Liver (tissue), 8 donors: ENCODE measurements at regions not wholly inside any gene's neighbourhood (a gene's known extent, or its start where the extent isn't known, plus 50 kb on each side); places are given as distances from the start of the nearest gene placed in this dataset.

Experiments used
- DNase-seq: peaks from one replicate; pipeline ENCODE4 v3.0.0-alpha.2; 2017; ENCODE audit warnings: low spot score
- H3K27ac ChIP-seq, 2 donors: one replicate each; pipeline ENCODE4 v1.7.0; 2013; ENCODE audit warnings: inconsistent platforms in 2 of 2, low read length in 2 of 2, control low read depth in 1 of 2, low read depth in 1 of 2, mild to moderate bottlenecking in 1 of 2
- H3K27me3 ChIP-seq, 4 donors: one replicate each; pipeline versions ENCODE4 v1.6.1 to v1.7.0; 2013; ENCODE audit warnings: low read length in 3 of 4, inconsistent platforms in 1 of 4, mild to moderate bottlenecking in 1 of 4, moderate library complexity in 1 of 4; ENCODE audit not compliant: control insufficient read depth in 4 of 4, insufficient read depth in 4 of 4
- H3K36me3 ChIP-seq, 4 donors: one replicate each; pipeline versions ENCODE4 v1.6.1 to v1.7.0; 2013; ENCODE audit warnings: low read length in 3 of 4, mild to moderate bottlenecking in 3 of 4, low read depth in 1 of 4, moderate library complexity in 1 of 4; ENCODE audit not compliant: control insufficient read depth in 4 of 4, insufficient read depth in 3 of 4
- H3K4me1 ChIP-seq, 4 donors: one replicate each; pipeline versions ENCODE4 v1.6.1 to v1.7.0; 2013; ENCODE audit warnings: low read length in 3 of 4, mild to moderate bottlenecking in 3 of 4, moderate library complexity in 1 of 4; ENCODE audit not compliant: control insufficient read depth in 4 of 4, insufficient read depth in 4 of 4
- H3K4me3 ChIP-seq, 3 donors: one replicate each; pipeline versions ENCODE4 v1.6.1 to v1.7.0; 2013; ENCODE audit warnings: low read length in 3 of 3, control low read depth in 1 of 3, low read depth in 1 of 3, mild to moderate bottlenecking in 1 of 3
- H3K9ac ChIP-seq, 2 donors: one replicate each; pipeline ENCODE4 v1.7.0; 2013; ENCODE audit warnings: low read length in 2 of 2, mild to moderate bottlenecking in 2 of 2, moderate library complexity in 2 of 2, control low read depth in 1 of 2, low read depth in 1 of 2
- H3K9me3 ChIP-seq, 4 donors: one replicate each; pipeline versions ENCODE4 v1.6.1 to v1.7.0; 2013; ENCODE audit warnings: low read length in 3 of 4; ENCODE audit not compliant: control insufficient read depth in 4 of 4
- ATF3 ChIP-seq: IDR thresholded peaks from 2 replicates; pipeline ENCODE4 v1.6.1; 2016; ENCODE audit warnings: antibody characterized with exemption
- CTCF ChIP-seq: fragments of 150-350 bp; IDR thresholded peaks from 2 replicates; pipeline ENCODE4 v1.5.1; 2017; ENCODE audit warnings: improper control_type of control experiment, low read depth, low read length; ENCODE audit not compliant: missing input control
- EGR1 ChIP-seq, 2 donors: IDR thresholded peaks; 2 replicates each; pipeline ENCODE4 v1.6.1; 2016 to 2018; ENCODE audit warnings: antibody characterized with exemption in 2 of 2, low read depth in 2 of 2
- FOXA2 ChIP-seq: IDR thresholded peaks from 2 replicates; pipeline ENCODE4 v1.6.1; 2016; ENCODE audit warnings: antibody characterized with exemption
- GABPA ChIP-seq, 2 donors: IDR thresholded peaks in 1 of 2; conservative IDR thresholded peaks in 1 of 2; 2 replicates each; pipeline ENCODE4 v1.6.1; 2016; ENCODE audit warnings: antibody characterized with exemption in 2 of 2, mild to moderate bottlenecking in 1 of 2, moderate library complexity in 1 of 2
- HNF4A ChIP-seq, 2 donors: conservative IDR thresholded peaks; 2 replicates each; pipeline ENCODE4 v1.6.1; 2016; ENCODE audit warnings: antibody characterized with exemption in 2 of 2, mild to moderate bottlenecking in 2 of 2
- HNF4G ChIP-seq: IDR thresholded peaks from 2 replicates; pipeline ENCODE4 v1.6.1; 2016; ENCODE audit warnings: antibody characterized with exemption
- JUND ChIP-seq, 2 donors: IDR thresholded peaks; 2 replicates each; pipeline ENCODE4 v1.6.1; 2016; ENCODE audit warnings: antibody characterized with exemption in 2 of 2
- NR2F2 ChIP-seq: IDR thresholded peaks from 2 replicates; pipeline ENCODE4 v1.6.1; 2016; ENCODE audit warnings: antibody characterized with exemption
- RAD21 ChIP-seq, 2 donors: IDR thresholded peaks; 2 replicates each; pipeline ENCODE4 v1.6.1; 2016; ENCODE audit warnings: antibody characterized with exemption in 2 of 2, mild to moderate bottlenecking in 2 of 2
- REST ChIP-seq: IDR thresholded peaks from 2 replicates; pipeline ENCODE4 v1.6.1; 2016; ENCODE audit warnings: antibody characterized with exemption, mild to moderate bottlenecking
- RXRA ChIP-seq, 2 donors: IDR thresholded peaks; 2 replicates each; pipeline ENCODE4 v1.6.1; 2017 to 2018; ENCODE audit warnings: antibody characterized with exemption in 2 of 2, mild to moderate bottlenecking in 1 of 2
- SP1 ChIP-seq: IDR thresholded peaks from 2 replicates; pipeline ENCODE4 v1.6.1; 2018; ENCODE audit warnings: antibody characterized with exemption, mild to moderate bottlenecking
- YY1 ChIP-seq: IDR thresholded peaks from 2 replicates; pipeline ENCODE4 v1.6.1; 2016; ENCODE audit warnings: antibody characterized with exemption, mild to moderate bottlenecking
- WGBS: extraction: QIAGEN DNeasy Blood & Tissue Kit; methylation state at CpG from one replicate; pipeline ENCODE4 v1.1.7; 2013; 5-methylcytosine and 5-hydroxymethylcytosine counted together
- TF ChIP-seq, protein P1 (sequence below): IDR thresholded peaks from 2 replicates; pipeline ENCODE4 v1.6.1; 2016; ENCODE audit warnings: antibody characterized with exemption
- TF ChIP-seq, protein P2 (sequence below): IDR thresholded peaks from 2 replicates; pipeline ENCODE4 v1.6.1; 2016; ENCODE audit warnings: antibody characterized with exemption
- donor health status: healthy.
- donor health status: healthy.
- donor health status: healthy.
- donor health status: healthy.
- donor health status: healthy.

DNA sequence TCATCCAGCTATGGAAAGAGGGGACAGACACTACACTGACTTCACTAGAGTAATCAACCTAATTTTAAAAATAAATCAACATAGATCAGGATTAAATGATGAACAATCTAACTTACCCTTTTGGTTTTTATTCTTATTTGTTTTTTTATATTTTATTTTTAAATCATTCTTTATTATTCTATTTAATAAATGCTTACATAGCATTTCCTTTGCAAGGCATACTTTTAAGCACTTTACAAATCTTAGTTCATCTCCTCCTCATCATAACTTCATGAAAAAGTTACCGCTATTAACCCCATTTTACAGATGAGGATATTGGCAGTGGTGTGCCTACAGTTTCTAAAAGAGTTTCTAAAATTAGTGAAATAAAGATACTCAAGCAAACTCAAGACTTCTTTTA is 380.6 kb downstream of the TBC1D4 start:
- TF ChIP-seq, protein P1, sequence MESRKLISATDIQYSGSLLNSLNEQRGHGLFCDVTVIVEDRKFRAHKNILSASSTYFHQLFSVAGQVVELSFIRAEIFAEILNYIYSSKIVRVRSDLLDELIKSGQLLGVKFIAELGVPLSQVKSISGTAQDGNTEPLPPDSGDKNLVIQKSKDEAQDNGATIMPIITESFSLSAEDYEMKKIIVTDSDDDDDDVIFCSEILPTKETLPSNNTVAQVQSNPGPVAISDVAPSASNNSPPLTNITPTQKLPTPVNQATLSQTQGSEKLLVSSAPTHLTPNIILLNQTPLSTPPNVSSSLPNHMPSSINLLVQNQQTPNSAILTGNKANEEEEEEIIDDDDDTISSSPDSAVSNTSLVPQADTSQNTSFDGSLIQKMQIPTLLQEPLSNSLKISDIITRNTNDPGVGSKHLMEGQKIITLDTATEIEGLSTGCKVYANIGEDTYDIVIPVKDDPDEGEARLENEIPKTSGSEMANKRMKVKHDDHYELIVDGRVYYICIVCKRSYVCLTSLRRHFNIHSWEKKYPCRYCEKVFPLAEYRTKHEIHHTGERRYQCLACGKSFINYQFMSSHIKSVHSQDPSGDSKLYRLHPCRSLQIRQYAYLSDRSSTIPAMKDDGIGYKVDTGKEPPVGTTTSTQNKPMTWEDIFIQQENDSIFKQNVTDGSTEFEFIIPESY, result no peak
- no peak for TF ChIP-seq HNF4A (conservative IDR thresholded peaks at IDR 0.05)
- TF ChIP-seq GABPA (IDR thresholded peaks at IDR 0.05 in 1 of 2, conservative IDR thresholded peaks at IDR 0.05 in 1 of 2), result no peak
- TF ChIP-seq NR2F2, result no peak
- no peak for TF ChIP-seq REST
- TF ChIP-seq YY1, result no peak
- no peak for TF ChIP-seq HNF4G
- TF ChIP-seq SP1, result no peak
- no peak for TF ChIP-seq ATF3
- TF ChIP-seq RAD21 (IDR thresholded peaks at IDR 0.05), result no peak
- Histone ChIP-seq H3K4me3 (no peak overlapping the region), H3K36me3 (no peaks in the 10 kb centered on the region), H3K9me3 (no peaks in the 10 kb centered on the region), H3K27me3 (no peaks in the 10 kb centered on the region), H3K27ac (no peak overlapping the region), H3K4me1 (no peaks in the 10 kb centered on the region), H3K9ac (no peak overlapping the region)
- no peak for DNase-seq
- WGBS, result 97% methylated on average over 1 of the region's 1 CpG

- TF ChIP-seq RAD21 (IDR thresholded peaks at IDR 0.05), result no peak
- H3K4me3 ChIP-seq, result no peak overlapping the region
- H3K27me3 ChIP-seq, result peaks cover 0 to 3% (median 0%) of the 10 kb centered on the region in 4 donors
- WGBS, result 61% methylated on average over 2 of the region's 2 CpGs
- no peaks in the 10 kb centered on the region for H3K4me1 ChIP-seq
- H3K9ac ChIP-seq, result no peak overlapping the region
- no peaks in the 10 kb centered on the region for H3K9me3 ChIP-seq
- DNase-seq, result no peak
- no peak overlapping the region for H3K27ac ChIP-seq
- no peaks in the 10 kb centered on the region for H3K36me3 ChIP-seq
These were observed 389.8 kb downstream of the TBC1D4 start for GRCh38 chr13:75092143-75092542.

DNA sequence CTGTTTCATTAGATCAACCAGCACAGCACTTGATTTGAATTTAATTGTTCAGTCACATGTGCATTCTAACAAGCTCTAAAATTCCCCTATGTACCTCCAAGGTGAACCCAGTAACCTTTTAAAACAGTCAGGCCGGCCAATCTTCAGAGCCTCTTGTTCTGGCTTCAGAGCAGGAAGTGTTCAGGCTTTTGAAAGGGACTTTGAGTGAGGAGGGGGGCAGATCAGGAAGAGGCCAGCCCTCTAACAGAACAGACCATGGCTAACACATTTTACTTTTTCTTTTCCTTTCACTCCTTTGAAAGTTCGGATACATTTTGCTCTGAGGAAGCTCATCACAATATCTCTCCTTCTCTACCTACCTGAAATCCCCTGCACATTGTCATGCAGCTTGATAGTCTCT is 390.3 kb downstream of the TBC1D4 start:
- TF ChIP-seq, protein P2, sequence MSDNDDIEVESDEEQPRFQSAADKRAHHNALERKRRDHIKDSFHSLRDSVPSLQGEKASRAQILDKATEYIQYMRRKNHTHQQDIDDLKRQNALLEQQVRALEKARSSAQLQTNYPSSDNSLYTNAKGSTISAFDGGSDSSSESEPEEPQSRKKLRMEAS, result no peak
- TF ChIP-seq CTCF, result no peak
- TF ChIP-seq, protein P1, result no peak
- no peak for TF ChIP-seq EGR1 (IDR thresholded peaks at IDR 0.05; ENCODE audit: low read depth in 2 of 2)
- no peak for TF ChIP-seq RAD21 (IDR thresholded peaks at IDR 0.05)
- TF ChIP-seq HNF4G, result no peak
- TF ChIP-seq NR2F2, result no peak
- no peak for TF ChIP-seq RXRA (IDR thresholded peaks at IDR 0.05)
- no peak for TF ChIP-seq JUND (IDR thresholded peaks at IDR 0.05)
- no peak for TF ChIP-seq GABPA (IDR thresholded peaks at IDR 0.05 in 1 of 2, conservative IDR thresholded peaks at IDR 0.05 in 1 of 2)
- TF ChIP-seq FOXA2, result no peak
- peaks cover 0 to 3% (median 0%) of the 10 kb centered on the region in 4 donors for H3K27me3 ChIP-seq
- DNase-seq, result no peak
- no peak overlapping the region for H3K27ac ChIP-seq
- H3K9ac ChIP-seq, result no peak overlapping the region
- H3K9me3 ChIP-seq, result no peaks in the 10 kb centered on the region
- H3K4me1 ChIP-seq, result no peaks in the 10 kb centered on the region
- 44% methylated on average over 2 of the region's 2 CpGs for WGBS
- H3K4me3 ChIP-seq, result no peak overlapping the region
- no peaks in the 10 kb centered on the region for H3K36me3 ChIP-seq
